Tibial artery (tissue), 4 donors: ENCODE measurements at regions not wholly inside any gene's neighbourhood (a gene's known extent, or its start where the extent isn't known, plus 50 kb on each side); places are given as distances from the start of the nearest gene placed in this dataset.

Source experiments
- DNase-seq, 2 donors: peaks; one replicate each; pipeline ENCODE4 v3.0.0-alpha.2; 2019
- H3K27ac ChIP-seq, 2 donors: fragments of 200-600 bp; sonication (generic) in 1 of 2; 1 replicate in 1 of 2; 2 replicates in 1 of 2; pipeline ENCODE4 v1.5.1; 2018 to 2019; ENCODE audit warnings: mild to moderate bottlenecking in 1 of 2
- H3K27me3 ChIP-seq, 2 donors: fragments of 200-600 bp; sonication (generic) in 1 of 2; one replicate each; pipeline versions ENCODE4 v1.5.1 to v1.6.0; 2016 to 2019
- H3K36me3 ChIP-seq, 3 donors: fragments of 200-600 bp; sonication (generic) in 2 of 3; one replicate each; pipeline ENCODE4 v1.5.1; 2016 to 2019; ENCODE audit warnings: mild to moderate bottlenecking in 2 of 3
- H3K4me1 ChIP-seq, 4 donors: fragments of 200-600 bp; sonication (generic) in 2 of 4; 1 replicate in 3 of 4; 2 replicates in 1 of 4; pipeline ENCODE4 v1.5.1; 2016 to 2019
- H3K4me3 ChIP-seq, 2 donors: fragments of 200-600 bp; sonication (generic) in 1 of 2; 1 replicate in 1 of 2; 2 replicates in 1 of 2; pipeline ENCODE4 v1.5.1; 2018 to 2019; ENCODE audit warnings: mild to moderate bottlenecking in 2 of 2
- H3K9me3 ChIP-seq, 3 donors: fragments of 200-600 bp; sonication (generic) in 1 of 3; one replicate each; pipeline ENCODE4 v1.5.1; 2016 to 2019
- CTCF ChIP-seq, 2 experiments: fragments of 200-600 bp in 1 of 2; fragments of 450-650 bp in 1 of 2; IDR thresholded peaks; one replicate each; pipeline ENCODE4 v1.5.1; 2017 to 2019; ENCODE audit warnings: antibody characterized with exemption in 2 of 2, mild to moderate bottlenecking in 1 of 2, moderate library complexity in 1 of 2
- intact Hi-C: fragments of 100-400 bp; cut with DNase I; formaldehyde crosslinking; loops from one replicate; pipeline ENCODE4 v1.15.0; 2023; ENCODE audit warnings: low total_unique reads

GRCh38 chr2:19667536-19667949 is 234.2 kb downstream of the TTC32 start:
- no peak overlapping the region for H3K4me3 ChIP-seq
- DNase-seq: no peak
- H3K27me3 ChIP-seq: no peaks in the 10 kb centered on the region
- H3K9me3 ChIP-seq: no peaks in the 10 kb centered on the region
- intact Hi-C loops: no loop called here
- H3K36me3 ChIP-seq: no peaks in the 10 kb centered on the region
- H3K27ac ChIP-seq: peak overlapping the region in 1 of 2 donors; percentile 5
- no peak for TF ChIP-seq CTCF (IDR thresholded peaks at IDR 0.05)
- peaks cover 0 to 5% (median 2%) of the 10 kb centered on the region in 4 donors for H3K4me1 ChIP-seq

- DNase-seq: no peak
These were observed 234.7 kb downstream of the TTC32 start for GRCh38 chr2:19667085-19667484.

GRCh38 chr2:19664646-19665045 is 237.1 kb downstream of the TTC32 start:
- H3K27me3 ChIP-seq: no peaks in the 10 kb centered on the region
- DNase-seq: no peak
- no peak overlapping the region for H3K4me3 ChIP-seq
- no peak for TF ChIP-seq CTCF (IDR thresholded peaks at IDR 0.05)
- peaks cover 0 to 5% (median 2%) of the 10 kb centered on the region in 4 donors for H3K4me1 ChIP-seq
- intact Hi-C loops: no loop called here
- H3K9me3 ChIP-seq: no peaks in the 10 kb centered on the region
- H3K27ac ChIP-seq: no peak overlapping the region
- H3K36me3 ChIP-seq: no peaks in the 10 kb centered on the region

More at GRCh38 chr2:19667085-19667484, 234.7 kb downstream of the TTC32 start:
- Histone ChIP-seq H3K27ac (peak overlapping the region in 1 of 2 donors; percentile 5), H3K4me3 (no peak overlapping the region), H3K27me3 (no peaks in the 10 kb centered on the region), H3K36me3 (no peaks in the 10 kb centered on the region), H3K9me3 (no peaks in the 10 kb centered on the region), H3K4me1 (peaks cover 0 to 5% (median 2%) of the 10 kb centered on the region in 4 donors)
- TF ChIP-seq CTCF (IDR thresholded peaks at IDR 0.05): peak; percentile 11 to 20
- intact Hi-C loops: no loop called here

- Histone ChIP-seq H3K27me3 (no peaks in the 10 kb centered on the region), H3K36me3 (no peaks in the 10 kb centered on the region), H3K27ac (no peak overlapping the region), H3K9me3 (no peaks in the 10 kb centered on the region), H3K4me1 (no peaks in the 10 kb centered on the region), H3K4me3 (no peak overlapping the region)
- intact Hi-C loops: no loop called here
- no peak for DNase-seq
- TF ChIP-seq CTCF (IDR thresholded peaks at IDR 0.05): no peak
These were observed 242.6 kb downstream of the TTC32 start for GRCh38 chr2:19659024-19659792.

- no peak for TF ChIP-seq CTCF (IDR thresholded peaks at IDR 0.05)
- Histone ChIP-seq H3K27ac (no peak overlapping the region), H3K36me3 (no peaks in the 10 kb centered on the region), H3K4me1 (no peaks in the 10 kb centered on the region), H3K27me3 (no peaks in the 10 kb centered on the region), H3K9me3 (no peaks in the 10 kb centered on the region), H3K4me3 (no peak overlapping the region)
- no peak for DNase-seq
- intact Hi-C loops: no loop called here
These were observed 245.8 kb downstream of the TTC32 start for GRCh38 chr2:19656011-19656410.
